Activated CD4-positive, alpha-beta T cell treated with anti-CD3 and anti-CD28 coated beads, Interleukin-10, Interleukin-2, amounts not matched to agents 100 ng/mL and 50 ng/mL, durations not matched to agents 16 hours and 8 hours (primary cell): ENCODE measurements at regions not wholly inside any gene's neighbourhood (a gene's known extent, or its start where the extent isn't known, plus 50 kb on each side); places are given as distances from the start of the nearest gene placed in this dataset.
"Not testable (repeated sequence)": the region's sequence is repeated elsewhere in the genome, so short reads cannot be mapped to it uniquely, and the experiment has no call there.

Source experiments
- DNase-seq: peaks from one replicate; pipeline ENCODE4 v3.0.0-alpha.2; 2020

GRCh38 chr18:55908901-55909366, 320.9 kb upstream of the TCF4 start:
- DNase-seq, result no peak

DNA sequence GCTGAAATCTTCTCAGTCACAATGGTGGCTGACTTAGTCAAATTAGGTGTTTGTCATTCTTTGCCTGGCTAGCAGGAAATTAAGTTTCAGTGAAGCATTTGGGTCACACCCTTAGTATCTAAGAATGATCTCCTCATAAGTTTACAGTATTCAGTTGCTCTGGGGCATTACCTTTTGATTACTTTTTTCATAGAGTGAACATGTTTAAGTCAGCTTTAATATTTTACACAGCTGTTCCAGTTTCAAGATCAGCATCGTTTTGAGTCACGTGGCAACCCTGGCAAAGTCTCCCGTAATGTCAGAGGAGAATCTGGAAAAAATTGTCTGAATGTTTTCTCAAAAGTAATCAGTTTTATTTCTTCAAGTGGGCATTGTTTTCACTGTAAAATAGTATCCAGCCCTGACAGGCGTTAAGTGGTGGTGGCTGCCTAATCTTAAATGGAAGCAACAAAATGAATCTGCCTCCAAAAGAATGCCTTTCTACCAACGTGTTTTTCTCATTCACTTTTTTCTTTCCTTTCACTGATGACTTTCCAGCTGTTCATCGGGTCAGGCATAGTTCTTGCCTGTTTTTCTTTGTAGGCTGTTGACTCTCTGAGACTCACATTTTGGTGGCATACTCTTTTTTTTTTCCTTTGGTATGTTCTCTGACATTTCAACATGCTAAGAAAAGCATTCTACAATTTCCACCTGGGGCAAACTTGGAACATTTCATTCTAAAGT, 319.6 kb upstream of the TCF4 start:
- no peak for DNase-seq

- no peak for DNase-seq
Observed at GRCh38 chr18:55906536-55906935, 318.5 kb upstream of the TCF4 start.

- no peak for DNase-seq
Observed at GRCh38 chr18:55903911-55904310, 315.9 kb upstream of the TCF4 start.

GRCh38 chr18:55900380-55900779, 312.4 kb upstream of the TCF4 start:
- no peak for DNase-seq

GRCh38 chr18:55897091-55897689, 309.2 kb upstream of the TCF4 start:
- DNase-seq, result no peak

DNA sequence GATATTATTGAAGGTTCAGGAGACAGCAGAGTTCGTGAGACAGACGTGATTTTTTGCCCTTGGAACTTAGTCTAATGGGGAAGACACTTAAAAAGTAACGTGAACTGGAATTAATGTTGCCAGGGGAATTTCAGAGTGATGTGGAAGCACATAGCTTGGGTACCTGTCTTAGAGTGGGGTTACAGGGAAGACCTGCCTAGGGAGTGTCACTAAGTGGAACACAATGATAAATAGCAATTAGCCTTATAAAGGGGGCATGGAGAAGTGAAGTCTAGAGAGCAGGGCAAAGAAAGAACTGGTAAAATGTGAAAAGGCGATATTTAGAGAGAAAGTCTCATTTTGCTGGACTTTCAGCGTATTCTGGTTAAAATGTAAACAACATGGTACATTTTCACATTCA, 306.0 kb upstream of the TCF4 start:
- no peak for DNase-seq

GRCh38 chr18:55892862-55893813, 305.1 kb upstream of the TCF4 start:
- DNase-seq, result not testable (repeated sequence)

DNA sequence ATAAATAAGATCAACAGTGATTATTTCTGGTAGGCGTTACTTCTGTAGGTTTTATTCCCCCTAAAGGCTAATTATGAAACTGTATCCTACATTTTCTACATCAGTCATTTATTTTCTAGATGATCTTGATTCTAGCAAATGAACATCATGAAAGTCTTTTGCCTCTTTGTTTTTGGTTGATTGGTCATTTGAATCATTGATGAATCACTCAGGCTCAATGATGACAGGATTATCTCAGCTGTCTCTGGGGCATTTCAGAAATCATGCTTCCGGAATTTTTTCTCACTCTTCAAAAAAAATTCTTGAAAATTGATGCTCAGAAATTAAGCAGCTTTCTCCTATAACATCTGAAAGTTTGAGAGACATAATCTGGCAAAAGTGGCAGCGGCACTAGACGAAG, 298.9 kb upstream of the TCF4 start:
- DNase-seq, result no peak

GRCh38 chr18:55884498-55884897, 296.5 kb upstream of the TCF4 start:
- DNase-seq, result no peak

DNA sequence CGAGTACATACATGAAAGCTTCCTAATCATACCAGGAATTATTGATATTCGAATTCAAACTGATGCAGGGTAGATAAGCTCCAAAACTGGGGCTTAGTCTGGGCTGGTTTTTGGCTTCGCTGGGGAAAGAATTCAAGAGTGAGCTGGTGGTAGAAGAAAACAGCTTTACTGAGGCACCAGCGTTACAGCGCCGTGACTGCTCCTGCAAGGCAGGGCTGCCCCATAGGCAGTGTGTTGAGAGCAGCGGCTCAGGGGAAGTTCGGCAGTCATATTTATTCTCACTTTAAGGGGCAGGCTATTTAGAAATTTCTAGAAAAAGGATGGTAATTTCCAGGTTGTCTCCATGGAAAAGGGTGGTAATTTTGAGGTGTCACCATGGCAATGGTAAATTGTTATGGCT, 292.6 kb upstream of the TCF4 start:
- DNase-seq, result no peak

DNA sequence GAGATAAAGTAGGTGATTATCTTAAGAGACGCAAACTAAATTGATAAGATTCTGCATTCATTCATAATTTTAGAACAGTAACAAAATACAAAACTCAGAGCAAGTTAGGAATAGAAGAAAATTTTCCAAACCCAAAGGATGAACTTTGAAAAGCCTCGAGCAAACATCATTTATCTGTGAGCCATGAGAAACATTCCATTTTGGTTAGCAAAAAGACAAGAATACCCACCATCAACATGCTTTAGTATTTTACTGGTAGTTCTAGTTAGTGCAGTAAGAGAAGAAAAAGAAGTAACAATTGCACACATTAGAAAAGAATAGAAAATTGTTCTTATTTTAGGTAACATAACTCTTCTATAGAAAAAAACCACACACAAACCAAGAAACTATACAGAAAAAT, 291.3 kb upstream of the TCF4 start:
- DNase-seq, result no peak

- peak; percentile 10 for DNase-seq
Observed at GRCh38 chr18:55878224-55878623, 290.2 kb upstream of the TCF4 start.

DNA sequence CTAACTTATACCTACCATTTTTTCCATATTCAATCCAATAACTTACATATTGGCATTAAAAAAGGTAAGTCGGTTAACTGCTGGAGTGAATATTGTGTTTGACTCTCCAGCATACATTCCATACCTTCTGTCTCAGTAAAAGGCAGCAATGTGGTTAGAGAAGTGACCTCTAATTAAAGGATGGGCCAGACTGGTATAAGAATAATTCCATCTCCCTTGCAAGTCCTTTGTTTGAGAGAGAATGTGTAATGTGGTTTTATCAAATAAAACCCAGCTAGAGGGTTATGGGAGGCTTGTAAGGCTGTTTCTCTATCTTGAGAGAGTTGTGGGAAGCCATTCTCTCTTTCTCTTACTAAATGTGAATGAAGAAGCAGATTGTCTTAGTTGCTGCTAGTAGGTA, 289.3 kb upstream of the TCF4 start:
- no peak for DNase-seq

DNA sequence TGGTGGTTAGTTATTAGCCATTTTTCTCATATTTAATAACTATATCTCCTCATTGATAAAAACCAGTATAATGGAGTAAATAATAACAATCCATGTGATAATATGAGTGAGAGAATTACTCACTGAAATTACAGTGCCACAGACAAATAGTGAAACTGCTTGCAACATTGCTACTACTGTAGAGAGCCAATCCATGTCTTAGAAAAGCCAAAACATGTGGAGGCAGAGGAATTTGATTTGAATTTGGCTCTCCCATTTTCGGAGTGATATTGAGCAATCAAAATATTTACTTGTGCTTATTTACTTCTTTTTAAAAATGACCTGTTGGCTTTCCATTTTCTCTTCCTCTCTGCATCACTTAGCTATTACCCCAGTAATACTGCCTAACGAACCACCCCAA, 288.3 kb upstream of the TCF4 start:
- DNase-seq, result no peak

GRCh38 chr18:55875371-55875901, 287.4 kb upstream of the TCF4 start:
- DNase-seq, result no peak

DNA sequence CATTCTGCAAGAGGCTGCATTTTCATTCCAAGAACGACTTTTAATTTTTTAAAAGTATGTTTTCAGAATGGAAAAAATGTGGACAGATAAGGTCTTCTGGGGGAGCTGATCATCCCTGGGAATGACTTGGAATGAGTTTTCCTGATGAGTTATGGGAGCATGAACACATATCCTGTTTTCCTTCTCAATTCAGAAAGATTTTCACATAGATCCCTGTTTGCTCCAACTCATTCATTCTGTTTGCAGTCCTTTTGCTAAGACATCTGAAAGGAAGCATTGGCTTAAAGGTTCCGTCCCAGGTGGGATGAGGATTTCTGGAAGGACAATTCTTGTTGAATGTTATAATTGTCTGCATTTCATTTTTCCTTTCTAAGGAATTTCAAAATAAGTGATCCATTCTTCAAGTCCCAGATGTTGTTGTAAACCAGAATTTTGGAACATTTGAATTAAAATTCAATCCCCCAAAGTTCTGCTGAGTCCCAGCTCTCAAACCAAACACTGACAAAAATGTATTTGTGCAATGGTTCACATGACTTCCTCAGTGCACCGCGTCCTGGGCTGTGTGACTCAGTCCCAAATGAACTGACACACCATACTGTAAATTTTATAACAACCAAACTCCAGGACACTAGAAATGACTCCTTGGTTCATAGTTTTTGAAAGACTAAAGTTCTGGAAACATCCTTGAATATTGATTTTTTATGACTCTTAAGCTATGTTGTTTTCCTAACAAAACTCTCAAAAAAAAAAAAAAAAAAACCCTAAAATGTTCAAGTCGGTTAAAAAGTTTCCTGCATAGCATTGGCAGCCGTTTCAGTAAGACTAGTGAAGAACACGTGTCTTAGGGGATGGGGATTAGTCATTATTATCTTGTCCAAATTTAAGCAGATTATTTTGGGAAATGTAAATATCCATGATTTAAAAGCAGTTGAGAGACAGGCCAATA, 281.8 kb upstream of the TCF4 start:
- DNase-seq, result no peak

DNA sequence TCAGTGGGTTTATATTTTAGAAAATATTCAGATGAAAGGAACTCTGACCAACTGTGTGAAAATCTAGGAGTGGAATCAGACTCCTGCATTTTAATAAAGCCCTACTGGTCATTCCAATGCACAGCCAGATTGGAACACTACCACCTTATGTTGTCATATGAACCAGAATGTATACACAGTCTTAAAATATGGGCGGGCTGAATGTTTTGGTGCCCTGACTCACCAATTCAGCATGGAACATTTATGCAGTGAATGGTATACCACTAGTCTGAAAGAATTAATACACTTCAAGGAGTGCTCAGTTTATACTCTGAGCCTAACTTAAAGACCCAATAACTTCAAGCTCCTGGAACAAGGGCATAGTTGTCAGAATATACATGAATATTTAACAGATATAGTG, 280.9 kb upstream of the TCF4 start:
- DNase-seq, result no peak

GRCh38 chr18:55866886-55867285, 278.9 kb upstream of the TCF4 start:
- DNase-seq, result no peak

DNA sequence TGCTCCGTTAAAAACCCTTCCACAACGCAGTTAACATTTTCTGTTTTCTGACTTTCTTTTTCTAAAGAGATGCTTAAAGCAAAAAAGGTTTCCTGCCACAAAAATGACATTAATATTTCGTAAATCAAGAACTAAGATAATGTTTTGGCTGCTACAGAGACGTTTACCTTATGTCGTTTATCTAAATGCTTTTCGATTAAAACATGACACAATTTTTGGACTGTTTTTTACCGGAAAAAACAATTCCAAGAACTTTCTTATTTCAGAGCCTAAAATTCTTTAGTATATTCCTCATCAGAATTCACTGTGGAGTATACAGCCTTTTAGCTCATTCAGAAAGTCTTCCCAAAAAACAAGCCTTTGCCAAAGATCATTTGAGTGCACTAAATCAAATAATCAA, 278.0 kb upstream of the TCF4 start:
- no peak for DNase-seq

- no peak for DNase-seq
Observed at GRCh38 chr18:55864281-55864680, 276.3 kb upstream of the TCF4 start.

- DNase-seq, result no peak
Observed at GRCh38 chr18:55863876-55864275, 275.9 kb upstream of the TCF4 start.
